ENCODE measurements at regions not wholly inside any gene's neighbourhood (a gene's known extent, or its start where the extent isn't known, plus 50 kb on each side); places are given as distances from the start of the nearest gene placed in this dataset.

DNA sequence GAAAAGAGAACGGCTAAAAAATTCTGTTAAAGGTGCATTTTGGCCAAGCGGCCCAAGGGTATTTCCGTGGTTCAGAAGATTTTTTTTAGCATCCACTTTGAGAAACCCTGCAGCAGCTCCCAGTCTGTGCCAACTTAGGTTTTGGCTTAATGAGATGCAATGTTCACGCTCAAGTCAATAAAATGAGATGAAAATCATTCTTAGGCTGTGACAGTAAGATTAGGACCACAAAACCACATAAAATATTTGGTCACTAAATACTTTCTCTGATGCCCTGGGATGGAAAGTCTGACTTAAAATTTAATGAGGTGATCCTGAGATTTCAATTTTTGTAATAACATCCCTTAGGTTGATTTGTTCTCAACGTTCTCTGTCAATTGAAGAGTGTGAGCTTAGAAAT is 74.2 kb upstream of the FHL2 start:
- Histone ChIP-seq H3K27me3 (ENCODE audit: insufficient read depth, low read length) (no peaks in the 10 kb centered on the region), H3K4me1 (ENCODE audit: control insufficient read depth, insufficient read depth, low read length, unreplicated experiment) (peaks cover 3% of the 10 kb centered on the region), H2AFZ (ENCODE audit: low read length, unreplicated experiment) (no peak overlapping the region), H3K36me3 (ENCODE audit: insufficient read depth, low read length) (no peaks in the 10 kb centered on the region), H3K27ac (ENCODE audit: low read depth, low read length) (no peak overlapping the region), H3K4me3 (ENCODE audit: low read depth, low read length) (no peak overlapping the region), H3K79me2 (ENCODE audit: control insufficient read depth, insufficient read depth, low read length, unreplicated experiment) (no peaks in the 10 kb centered on the region)

DNA sequence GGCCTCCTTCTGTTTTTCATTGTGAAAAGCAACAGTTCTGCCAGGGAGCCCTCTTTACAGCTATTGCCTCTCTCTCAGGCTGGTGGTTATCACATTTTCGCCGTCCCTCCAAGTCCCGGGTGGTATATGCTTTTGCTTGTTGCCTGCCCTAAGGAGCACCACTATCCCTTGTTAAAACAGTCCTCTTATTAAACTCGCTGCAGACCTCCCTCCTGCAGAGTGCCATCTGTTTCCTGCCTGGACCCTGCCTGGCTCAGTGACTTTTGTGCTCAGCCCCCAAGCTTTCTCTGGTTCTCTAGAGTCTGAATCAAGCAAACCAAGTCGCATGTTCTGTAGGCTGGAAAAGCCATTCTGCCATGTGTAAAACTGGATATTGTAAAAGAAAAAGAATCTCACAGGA is 72.1 kb upstream of the FHL2 start:
- H3K27ac ChIP-seq (ENCODE audit: low read depth, low read length) = no peak overlapping the region
- H3K27me3 ChIP-seq (ENCODE audit: insufficient read depth, low read length) = no peaks in the 10 kb centered on the region
- no peaks in the 10 kb centered on the region for H3K36me3 ChIP-seq (ENCODE audit: insufficient read depth, low read length)
- no peak overlapping the region for H2AFZ ChIP-seq (ENCODE audit: low read length, unreplicated experiment)
- H3K79me2 ChIP-seq (ENCODE audit: control insufficient read depth, insufficient read depth, low read length, unreplicated experiment) = no peaks in the 10 kb centered on the region
- peaks cover 8% of the 10 kb centered on the region for H3K4me1 ChIP-seq (ENCODE audit: control insufficient read depth, insufficient read depth, low read length, unreplicated experiment)
- no peak overlapping the region for H3K4me3 ChIP-seq (ENCODE audit: low read depth, low read length)

GRCh38 chr2:105469781-105470180 is 70.9 kb upstream of the FHL2 start:
- Histone ChIP-seq H3K79me2 (ENCODE audit: control insufficient read depth, insufficient read depth, low read length, unreplicated experiment) (no peaks in the 10 kb centered on the region), H2AFZ (ENCODE audit: low read length, unreplicated experiment) (no peak overlapping the region), H3K36me3 (ENCODE audit: insufficient read depth, low read length) (no peaks in the 10 kb centered on the region), H3K27me3 (ENCODE audit: insufficient read depth, low read length) (no peaks in the 10 kb centered on the region), H3K27ac (ENCODE audit: low read depth, low read length) (no peak overlapping the region), H3K4me3 (ENCODE audit: low read depth, low read length) (no peak overlapping the region), H3K4me1 (ENCODE audit: control insufficient read depth, insufficient read depth, low read length, unreplicated experiment) (peaks cover 8% of the 10 kb centered on the region)

- Histone ChIP-seq H3K36me3 (ENCODE audit: insufficient read depth, low read length) (no peaks in the 10 kb centered on the region), H3K79me2 (ENCODE audit: control insufficient read depth, insufficient read depth, low read length, unreplicated experiment) (no peaks in the 10 kb centered on the region), H3K4me1 (ENCODE audit: control insufficient read depth, insufficient read depth, low read length, unreplicated experiment) (peaks cover 8% of the 10 kb centered on the region), H3K27me3 (ENCODE audit: insufficient read depth, low read length) (no peaks in the 10 kb centered on the region), H3K27ac (ENCODE audit: low read depth, low read length) (no peak overlapping the region), H2AFZ (ENCODE audit: low read length, unreplicated experiment) (no peak overlapping the region), H3K4me3 (ENCODE audit: low read depth, low read length) (no peak overlapping the region)
These were observed 69.8 kb upstream of the FHL2 start for GRCh38 chr2:105468582-105469042.

- H3K36me3 ChIP-seq (ENCODE audit: insufficient read depth, low read length) = no peaks in the 10 kb centered on the region
- no peak overlapping the region for H3K27ac ChIP-seq (ENCODE audit: low read depth, low read length)
- H3K27me3 ChIP-seq (ENCODE audit: insufficient read depth, low read length) = no peaks in the 10 kb centered on the region
- H3K4me3 ChIP-seq (ENCODE audit: low read depth, low read length) = no peak overlapping the region
- no peak overlapping the region for H2AFZ ChIP-seq (ENCODE audit: low read length, unreplicated experiment)
- H3K79me2 ChIP-seq (ENCODE audit: control insufficient read depth, insufficient read depth, low read length, unreplicated experiment) = no peaks in the 10 kb centered on the region
- peaks cover 8% of the 10 kb centered on the region for H3K4me1 ChIP-seq (ENCODE audit: control insufficient read depth, insufficient read depth, low read length, unreplicated experiment)
These were observed 65.5 kb upstream of the FHL2 start for GRCh38 chr2:105464325-105464724.

DNA sequence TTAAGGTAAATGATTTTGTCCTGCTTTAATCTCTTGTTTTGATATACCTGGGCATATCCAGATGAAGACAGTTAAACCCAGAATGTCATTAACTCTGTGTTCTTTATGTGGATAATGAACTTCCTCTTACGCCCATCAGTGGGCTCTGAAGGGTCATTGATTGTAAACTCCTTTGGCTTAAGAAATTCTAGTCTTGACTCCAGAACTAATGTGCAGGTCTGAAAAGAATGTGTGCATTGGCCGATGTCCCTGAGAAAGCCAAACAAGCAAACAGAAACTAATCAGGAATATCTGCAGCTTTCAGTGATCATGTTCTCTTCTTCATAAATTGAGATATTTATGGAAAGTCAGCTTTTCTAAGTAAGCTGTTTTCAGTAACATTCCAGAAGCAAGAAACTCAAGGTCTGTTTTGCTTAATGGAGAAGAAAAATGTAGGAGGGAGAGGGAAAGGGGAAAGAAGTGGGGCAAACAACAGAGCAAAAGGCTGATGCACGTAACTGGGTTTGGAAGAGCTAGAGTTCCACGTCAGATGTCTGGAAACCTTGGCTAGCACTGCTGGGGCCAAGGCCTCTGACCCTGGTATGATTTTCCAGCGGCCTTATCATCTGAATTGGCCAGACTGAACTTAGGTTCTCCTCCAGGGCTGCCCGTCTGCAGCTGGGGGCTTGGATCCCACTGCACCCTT is 61.3 kb upstream of the FHL2 start:
- Histone ChIP-seq H3K27me3 (ENCODE audit: insufficient read depth, low read length) (no peaks in the 10 kb centered on the region), H3K27ac (ENCODE audit: low read depth, low read length) (no peak overlapping the region), H3K36me3 (ENCODE audit: insufficient read depth, low read length) (no peaks in the 10 kb centered on the region), H3K4me1 (ENCODE audit: control insufficient read depth, insufficient read depth, low read length, unreplicated experiment) (peaks cover 15% of the 10 kb centered on the region), H2AFZ (ENCODE audit: low read length, unreplicated experiment) (no peak overlapping the region), H3K79me2 (ENCODE audit: control insufficient read depth, insufficient read depth, low read length, unreplicated experiment) (no peaks in the 10 kb centered on the region), H3K4me3 (ENCODE audit: low read depth, low read length) (no peak overlapping the region)

GRCh38 chr2:105458076-105458475 is 59.2 kb upstream of the FHL2 start:
- Histone ChIP-seq H3K4me1 (ENCODE audit: control insufficient read depth, insufficient read depth, low read length, unreplicated experiment) (peaks cover 32% of the 10 kb centered on the region), H3K36me3 (ENCODE audit: insufficient read depth, low read length) (no peaks in the 10 kb centered on the region), H3K27ac (ENCODE audit: low read depth, low read length) (no peak overlapping the region), H3K79me2 (ENCODE audit: control insufficient read depth, insufficient read depth, low read length, unreplicated experiment) (no peaks in the 10 kb centered on the region), H3K27me3 (ENCODE audit: insufficient read depth, low read length) (no peaks in the 10 kb centered on the region), H2AFZ (ENCODE audit: low read length, unreplicated experiment) (no peak overlapping the region), H3K4me3 (ENCODE audit: low read depth, low read length) (no peak overlapping the region)

DNA sequence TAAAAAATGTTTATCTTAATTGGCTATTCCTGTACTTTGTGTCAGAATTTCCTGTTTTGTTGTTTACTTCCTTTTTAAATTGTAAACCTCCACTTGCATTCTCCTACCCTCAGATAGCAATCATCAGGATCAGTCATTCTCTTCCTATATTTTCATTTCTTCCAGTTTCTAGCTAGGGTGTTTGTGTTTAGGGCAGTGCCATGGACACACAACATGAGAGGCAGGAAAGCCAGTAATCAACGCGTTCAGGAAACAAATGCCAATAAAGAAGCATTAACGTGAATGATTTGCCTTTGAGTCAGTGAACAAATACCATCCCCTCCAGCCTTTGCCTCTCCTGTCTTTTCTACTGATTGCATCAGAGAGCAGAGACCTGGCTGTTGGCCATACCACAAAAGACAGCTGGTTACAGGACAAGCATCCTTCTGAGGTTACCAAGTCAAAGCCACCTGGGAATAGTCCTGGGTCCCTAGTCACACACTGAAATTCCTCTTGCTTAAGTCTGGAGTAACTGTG is 56.7 kb upstream of the FHL2 start:
- H3K27ac ChIP-seq (ENCODE audit: low read depth, low read length) = peak overlapping the region; percentile 99

DNA sequence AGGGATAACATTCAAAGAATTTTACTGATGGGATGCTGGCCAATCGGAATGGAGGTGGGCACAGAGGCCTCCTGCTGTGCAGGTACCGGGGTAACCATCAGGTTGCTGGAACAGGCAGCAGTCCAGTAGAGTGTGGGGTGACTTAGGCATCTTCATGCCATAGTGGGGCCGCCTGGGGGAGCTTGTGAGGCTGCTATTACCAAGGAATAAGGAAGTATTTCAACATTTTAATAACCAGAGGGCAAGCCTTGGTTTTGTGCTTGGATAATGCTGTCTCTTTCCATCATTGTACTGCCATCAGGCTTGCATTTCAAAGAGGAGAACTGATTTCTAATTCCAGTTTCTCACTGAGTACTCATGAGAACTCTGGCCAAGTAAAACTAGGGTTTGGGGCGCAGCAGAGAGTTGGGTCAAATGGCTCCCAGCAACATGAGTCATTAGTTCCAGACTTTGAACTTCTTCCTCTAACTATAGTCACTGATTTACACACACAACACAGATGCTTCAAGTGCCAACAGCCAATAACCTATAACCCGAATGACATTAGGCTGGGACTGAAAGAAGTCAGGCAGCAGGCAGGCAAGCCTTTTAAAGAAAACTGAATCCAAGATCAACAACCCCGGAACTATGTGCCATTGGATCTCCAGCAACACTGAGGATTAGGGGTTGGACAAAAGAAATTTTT is 56.1 kb upstream of the FHL2 start:
- H3K4me3 ChIP-seq (ENCODE audit: low read depth, low read length) = peak overlapping the region; percentile 8; the same call in 1 of the 2 replicates

More for the DNA sequence above, 56.7 kb upstream of the FHL2 start:
- Histone ChIP-seq H3K79me2 (ENCODE audit: control insufficient read depth, insufficient read depth, low read length, unreplicated experiment) (no peaks in the 10 kb centered on the region), H3K4me1 (ENCODE audit: control insufficient read depth, insufficient read depth, low read length, unreplicated experiment) (peaks cover 32% of the 10 kb centered on the region), H3K4me3 (ENCODE audit: low read depth, low read length) (peak overlapping the region; percentile 8; the same call in 1 of the 2 replicates), H2AFZ (ENCODE audit: low read length, unreplicated experiment) (no peak overlapping the region), H3K36me3 (ENCODE audit: insufficient read depth, low read length) (no peaks in the 10 kb centered on the region), H3K27me3 (ENCODE audit: insufficient read depth, low read length) (no peaks in the 10 kb centered on the region)

GRCh38 chr2:105451571-105452166 is 52.8 kb upstream of the FHL2 start:
- Histone ChIP-seq H3K36me3 (ENCODE audit: insufficient read depth, low read length) (no peaks in the 10 kb centered on the region), H3K27me3 (ENCODE audit: insufficient read depth, low read length) (no peaks in the 10 kb centered on the region), H3K27ac (ENCODE audit: low read depth, low read length) (no peak overlapping the region), H3K4me3 (ENCODE audit: low read depth, low read length) (no peak overlapping the region), H3K79me2 (ENCODE audit: control insufficient read depth, insufficient read depth, low read length, unreplicated experiment) (no peaks in the 10 kb centered on the region), H2AFZ (ENCODE audit: low read length, unreplicated experiment) (no peak overlapping the region), H3K4me1 (ENCODE audit: control insufficient read depth, insufficient read depth, low read length, unreplicated experiment) (peaks cover 33% of the 10 kb centered on the region)

More for the DNA sequence above, 56.1 kb upstream of the FHL2 start:
- H3K4me1 ChIP-seq (ENCODE audit: control insufficient read depth, insufficient read depth, low read length, unreplicated experiment) = peaks cover 32% of the 10 kb centered on the region
- H3K36me3 ChIP-seq (ENCODE audit: insufficient read depth, low read length) = no peaks in the 10 kb centered on the region
- H2AFZ ChIP-seq (ENCODE audit: low read length, unreplicated experiment) = no peak overlapping the region
- H3K27ac ChIP-seq (ENCODE audit: low read depth, low read length) = peak overlapping the region; percentile 99
- no peaks in the 10 kb centered on the region for H3K27me3 ChIP-seq (ENCODE audit: insufficient read depth, low read length)
- H3K79me2 ChIP-seq (ENCODE audit: control insufficient read depth, insufficient read depth, low read length, unreplicated experiment) = no peaks in the 10 kb centered on the region
